ENCODE measurements at regions not wholly inside any gene's neighbourhood (a gene's known extent, or its start where the extent isn't known, plus 50 kb on each side); places are given as distances from the start of the nearest gene placed in this dataset.

DNA sequence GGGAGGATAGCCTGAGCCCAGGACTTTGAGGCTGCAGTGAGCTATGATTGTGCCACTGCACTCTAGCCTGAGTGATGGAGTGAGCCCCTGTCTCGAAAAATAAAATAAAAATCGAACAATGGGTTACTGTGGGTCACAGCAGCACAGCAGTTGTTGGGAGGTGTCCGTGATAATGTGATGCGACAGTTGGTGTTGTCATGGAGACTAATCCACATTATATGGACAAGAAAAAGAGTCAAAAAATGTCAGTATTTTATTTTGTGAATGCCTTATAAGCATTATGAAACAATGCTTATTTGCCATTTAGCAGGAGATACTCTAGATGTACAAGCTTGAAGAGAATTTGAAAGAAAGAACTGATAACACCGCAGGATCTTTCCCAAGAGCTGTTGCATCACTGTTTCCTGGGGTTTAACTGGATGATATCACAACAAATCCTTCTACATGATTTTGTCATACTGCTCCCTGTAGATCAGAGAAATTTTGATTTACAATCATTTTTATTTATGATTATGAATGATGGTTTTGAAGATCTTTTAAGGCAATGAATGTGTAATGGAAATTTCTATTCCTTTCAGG lies 195.4 kb downstream of the BAMBI start:
- TF ChIP-seq EP300 (IDR thresholded peaks at IDR 0.05) (no peak), POLR2AphosphoS5 (IDR thresholded peaks at IDR 0.05) (no peak), CTCF (IDR thresholded peaks at IDR 0.05) (no peak), POLR2A (IDR thresholded peaks at IDR 0.05) (no peak)
- Histone ChIP-seq H3K4me3 (no peak overlapping the region), H3K36me3 (no peaks in the 10 kb centered on the region), H3K4me1 (no peaks in the 10 kb centered on the region), H3K27ac (no peak overlapping the region), H3K27me3 (no peaks in the 10 kb centered on the region), H3K9me3 (no peaks in the 10 kb centered on the region)
- ATAC-seq (ENCODE audit: low FRiP score in 2 of 2) (no peak), DNase-seq (no peak)
- 71 to 82% methylated on average over 5 of the region's 5 CpGs for WGBS, 2 donors

DNA sequence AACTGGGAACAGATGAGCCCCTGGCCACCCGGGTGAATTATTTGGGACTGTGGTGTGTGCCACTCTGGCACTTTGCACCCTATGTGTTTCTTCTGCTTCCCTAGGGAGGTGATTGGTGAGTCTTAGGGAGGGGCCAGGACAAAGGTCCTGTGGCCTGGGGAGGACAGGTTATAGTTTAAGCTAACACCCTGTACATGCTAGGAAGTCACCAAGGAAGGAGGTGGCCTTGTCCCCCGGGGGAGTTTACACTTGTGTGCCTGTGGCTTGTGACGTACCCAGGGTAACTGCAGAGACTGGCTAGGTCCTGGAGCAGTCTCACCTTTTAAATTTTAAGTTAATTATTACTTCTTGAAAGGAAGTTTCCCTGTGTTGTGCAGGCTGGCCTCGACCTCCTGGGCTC lies 196.2 kb downstream of the BAMBI start:
- no peaks in the 10 kb centered on the region for H3K4me1 ChIP-seq
- no peak for ATAC-seq (ENCODE audit: low FRiP score in 2 of 2)
- no peak for TF ChIP-seq POLR2AphosphoS5 (IDR thresholded peaks at IDR 0.05)
- TF ChIP-seq EP300 (IDR thresholded peaks at IDR 0.05): no peak
- no peak for TF ChIP-seq POLR2A (IDR thresholded peaks at IDR 0.05)
- no peak for TF ChIP-seq CTCF (IDR thresholded peaks at IDR 0.05)
- H3K27me3 ChIP-seq: no peaks in the 10 kb centered on the region
- H3K9me3 ChIP-seq: no peaks in the 10 kb centered on the region
- H3K36me3 ChIP-seq: no peaks in the 10 kb centered on the region
- H3K4me3 ChIP-seq: no peak overlapping the region
- DNase-seq: no peak
- WGBS, 2 donors: 85 to 87% methylated on average over 3 to 4 of the region's 4 CpGs
- no peak overlapping the region for H3K27ac ChIP-seq

DNA sequence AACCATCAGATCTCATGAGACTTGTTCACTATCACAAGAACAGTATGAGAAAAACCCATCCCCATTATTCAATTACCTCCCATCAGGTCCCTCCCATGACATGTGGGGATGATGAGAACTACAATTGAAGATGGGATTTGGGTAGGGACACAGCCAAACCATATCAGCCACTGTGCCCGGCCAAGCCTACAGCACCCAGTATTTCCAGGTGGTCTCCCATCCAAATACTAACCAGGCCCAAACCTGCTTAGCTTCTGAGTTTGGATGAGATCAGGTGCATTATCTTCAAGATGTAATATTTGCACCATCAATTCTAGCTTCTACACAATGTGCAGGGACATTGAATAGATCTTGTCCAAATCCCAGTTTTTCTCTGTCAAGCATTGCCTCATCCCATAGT lies 196.9 kb downstream of the BAMBI start:
- Histone ChIP-seq H3K36me3 (no peaks in the 10 kb centered on the region), H3K27me3 (no peaks in the 10 kb centered on the region), H3K4me3 (no peak overlapping the region), H3K9me3 (no peaks in the 10 kb centered on the region), H3K27ac (no peak overlapping the region), H3K4me1 (no peaks in the 10 kb centered on the region)
- DNase-seq: no peak
- TF ChIP-seq POLR2A (IDR thresholded peaks at IDR 0.05) (no peak), POLR2AphosphoS5 (IDR thresholded peaks at IDR 0.05) (no peak), CTCF (IDR thresholded peaks at IDR 0.05) (no peak), EP300 (IDR thresholded peaks at IDR 0.05) (no peak)
- 100% methylated on average over 1 of the region's 1 CpG for WGBS, 2 donors
- no peak for ATAC-seq (ENCODE audit: low FRiP score in 2 of 2)

DNA sequence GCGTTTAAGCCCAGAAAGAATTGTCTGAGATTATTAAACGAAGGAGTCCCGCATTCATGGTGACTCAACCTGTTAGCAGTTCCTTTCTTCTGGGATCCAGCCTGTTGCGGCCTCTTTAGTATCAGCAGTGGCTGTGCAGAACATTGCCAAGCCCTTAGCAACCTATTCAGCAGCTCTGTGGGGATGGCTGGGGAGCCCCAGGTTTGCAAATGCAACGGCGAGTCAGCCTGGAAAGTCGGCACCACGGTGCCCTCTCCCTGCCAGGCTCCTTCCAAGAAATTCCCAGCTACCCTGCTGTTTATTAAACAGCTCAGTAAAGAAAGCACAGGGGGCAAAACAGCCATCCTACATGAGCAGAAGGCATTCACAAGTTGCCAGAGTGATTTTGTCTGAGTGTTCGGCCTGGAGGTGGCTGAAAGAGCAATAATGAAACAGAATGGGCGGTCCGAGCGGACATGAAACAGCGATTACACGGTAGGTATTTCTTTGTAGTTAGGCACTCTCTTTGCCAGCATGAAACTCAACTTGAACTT lies 198.3 kb downstream of the BAMBI start:
- no peak for DNase-seq
- 80 to 90% methylated on average over 10 to 14 of the region's 14 CpGs for WGBS, 2 donors
- TF ChIP-seq POLR2A (IDR thresholded peaks at IDR 0.05) (no peak), POLR2AphosphoS5 (IDR thresholded peaks at IDR 0.05) (no peak), CTCF (IDR thresholded peaks at IDR 0.05) (no peak), EP300 (IDR thresholded peaks at IDR 0.05) (no peak)
- Histone ChIP-seq H3K27me3 (no peaks in the 10 kb centered on the region), H3K4me3 (no peak overlapping the region), H3K4me1 (peaks cover 0 to 8% (median 6%) of the 10 kb centered on the region in 4 donors), H3K9me3 (no peaks in the 10 kb centered on the region), H3K36me3 (no peaks in the 10 kb centered on the region), H3K27ac (no peak overlapping the region)
- no peak for ATAC-seq (ENCODE audit: low FRiP score in 2 of 2)
